ENCODE measurements at regions not wholly inside any gene's neighbourhood (a gene's known extent, or its start where the extent isn't known, plus 50 kb on each side); places are given as distances from the start of the nearest gene placed in this dataset.

GRCh38 chr16:81149614-81150013, 53.4 kb upstream of the GCSH start:
- TF ChIP-seq CTCF (conservative IDR thresholded peaks at IDR 0.05) (no peak), EZH2 (IDR thresholded peaks at IDR 0.05; ENCODE audit: low read depth) (no peak)

All from PC-9 (cell line).